ENCODE measurements at regions not wholly inside any gene's neighbourhood (a gene's known extent, or its start where the extent isn't known, plus 50 kb on each side); places are given as distances from the start of the nearest gene placed in this dataset.

DNA sequence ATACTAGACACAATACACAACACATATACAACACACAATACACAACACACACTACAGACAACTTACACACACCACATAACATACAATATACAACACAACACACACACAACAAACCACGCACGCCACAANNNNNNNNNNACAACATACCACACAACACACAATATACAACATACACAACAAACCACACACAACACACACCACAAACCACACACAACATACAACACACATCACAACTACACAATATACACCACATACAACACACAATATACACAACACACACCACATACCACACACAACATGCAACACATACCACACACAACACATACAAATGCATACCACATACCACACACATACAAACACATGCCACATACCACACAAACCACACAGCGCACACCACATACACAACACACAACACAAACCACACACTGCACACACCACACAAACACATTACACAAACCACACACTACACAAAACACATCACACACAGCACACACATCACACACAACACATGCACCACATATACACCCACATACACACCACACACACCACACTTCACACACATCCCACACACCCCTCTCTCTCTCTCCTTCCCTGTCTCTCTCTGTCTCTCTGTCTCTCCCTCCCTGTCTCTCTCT lies 108.3 kb downstream of the ETS2 start:
- peaks cover 34% of the 10 kb centered on the region for H3K4me1 ChIP-seq (ENCODE audit: control insufficient read depth, insufficient read depth, low read length)
- H3K36me3 ChIP-seq (ENCODE audit: control insufficient read depth, insufficient read depth, low read length): no peaks in the 10 kb centered on the region
- H3K4me3 ChIP-seq (ENCODE audit: low read length): no peak overlapping the region
- WGBS (ENCODE audit: insufficient coverage, low lambda C conversion rate): no CpG with 5 or more reads among the region's 3 CpGs
- no peaks in the 10 kb centered on the region for H3K27me3 ChIP-seq (ENCODE audit: control insufficient read depth, insufficient read depth, low read length)
- peak overlapping the region; percentile 92 for H3K27ac ChIP-seq (ENCODE audit: low read length)
- DNase-seq: peak in 1 of 2 donors; percentile 67
- peaks cover 2% of the 10 kb centered on the region for H3K9me3 ChIP-seq (ENCODE audit: control insufficient read depth, low read depth, low read length)

DNA sequence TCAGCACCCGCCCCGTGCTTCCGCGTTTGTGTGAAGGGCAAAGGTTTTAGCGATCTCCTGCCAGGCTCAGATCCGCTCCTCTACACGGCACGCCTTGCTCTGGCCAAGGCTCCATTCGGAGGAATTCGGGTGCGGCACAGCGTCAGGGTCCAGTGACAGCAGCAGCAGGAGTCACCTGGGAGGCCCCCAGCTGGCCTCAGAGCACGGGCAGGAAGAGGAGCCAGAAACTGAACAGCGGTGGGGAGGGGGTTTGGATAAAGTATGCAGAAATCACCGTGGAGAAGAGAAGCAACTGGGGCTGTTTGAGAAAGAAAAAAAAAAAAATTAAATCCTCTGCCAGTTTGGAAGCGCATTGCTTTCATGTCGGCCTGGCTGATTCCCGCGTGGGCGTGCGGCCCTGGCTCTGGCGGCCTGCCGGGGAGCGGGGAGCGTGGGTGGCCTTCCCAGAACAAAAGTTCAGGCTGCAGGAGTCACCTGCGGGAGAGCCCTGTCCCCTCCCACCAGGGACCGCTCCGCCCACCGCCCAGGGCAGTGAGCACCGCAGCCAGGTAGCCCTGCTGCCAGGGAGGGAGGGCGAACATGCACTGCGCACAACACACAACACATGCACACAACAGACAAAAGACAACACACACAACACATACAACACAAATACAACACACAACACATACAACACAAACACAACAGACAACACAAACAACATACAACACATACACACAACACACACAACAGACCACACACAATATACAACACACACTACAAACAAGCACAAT lies 107.6 kb downstream of the ETS2 start:
- peak overlapping the region; percentile 92 for H3K27ac ChIP-seq (ENCODE audit: low read length)
- H3K27me3 ChIP-seq (ENCODE audit: control insufficient read depth, insufficient read depth, low read length): no peaks in the 10 kb centered on the region
- H3K4me1 ChIP-seq (ENCODE audit: control insufficient read depth, insufficient read depth, low read length): peaks cover 27% of the 10 kb centered on the region
- DNase-seq: peak; percentile 96 to 97
- WGBS (ENCODE audit: insufficient coverage, low lambda C conversion rate): 0% methylated on average over 3 of the region's 32 CpGs
- peak overlapping the region; percentile 14 for H3K4me3 ChIP-seq (ENCODE audit: low read length)
- H3K36me3 ChIP-seq (ENCODE audit: control insufficient read depth, insufficient read depth, low read length): no peaks in the 10 kb centered on the region
- peaks cover 2% of the 10 kb centered on the region for H3K9me3 ChIP-seq (ENCODE audit: control insufficient read depth, low read depth, low read length)

GRCh38 chr21:38912789-38913119 lies 107.0 kb downstream of the ETS2 start:
- peaks cover 2% of the 10 kb centered on the region for H3K9me3 ChIP-seq (ENCODE audit: control insufficient read depth, low read depth, low read length)
- H3K4me3 ChIP-seq (ENCODE audit: low read length): peak overlapping the region; percentile 14
- no CpG with 5 or more reads among the region's 6 CpGs for WGBS (ENCODE audit: insufficient coverage, low lambda C conversion rate)
- peaks cover 25% of the 10 kb centered on the region for H3K4me1 ChIP-seq (ENCODE audit: control insufficient read depth, insufficient read depth, low read length)
- H3K36me3 ChIP-seq (ENCODE audit: control insufficient read depth, insufficient read depth, low read length): no peaks in the 10 kb centered on the region
- H3K27me3 ChIP-seq (ENCODE audit: control insufficient read depth, insufficient read depth, low read length): no peaks in the 10 kb centered on the region
- H3K27ac ChIP-seq (ENCODE audit: low read length): peak overlapping the region; percentile 92
- no peak for DNase-seq

- DNase-seq: no peak
- no peak overlapping the region for H3K4me3 ChIP-seq (ENCODE audit: low read length)
- 100% methylated on average over 1 of the region's 7 CpGs for WGBS (ENCODE audit: insufficient coverage, low lambda C conversion rate)
- no peaks in the 10 kb centered on the region for H3K27me3 ChIP-seq (ENCODE audit: control insufficient read depth, insufficient read depth, low read length)
- no peaks in the 10 kb centered on the region for H3K36me3 ChIP-seq (ENCODE audit: control insufficient read depth, insufficient read depth, low read length)
- peak overlapping the region; percentile 27 for H3K27ac ChIP-seq (ENCODE audit: low read length)
- H3K9me3 ChIP-seq (ENCODE audit: control insufficient read depth, low read depth, low read length): peaks cover 2% of the 10 kb centered on the region
- H3K4me1 ChIP-seq (ENCODE audit: control insufficient read depth, insufficient read depth, low read length): peaks cover 28% of the 10 kb centered on the region
Observed at GRCh38 chr21:38912102-38912629, 106.4 kb downstream of the ETS2 start.

DNA sequence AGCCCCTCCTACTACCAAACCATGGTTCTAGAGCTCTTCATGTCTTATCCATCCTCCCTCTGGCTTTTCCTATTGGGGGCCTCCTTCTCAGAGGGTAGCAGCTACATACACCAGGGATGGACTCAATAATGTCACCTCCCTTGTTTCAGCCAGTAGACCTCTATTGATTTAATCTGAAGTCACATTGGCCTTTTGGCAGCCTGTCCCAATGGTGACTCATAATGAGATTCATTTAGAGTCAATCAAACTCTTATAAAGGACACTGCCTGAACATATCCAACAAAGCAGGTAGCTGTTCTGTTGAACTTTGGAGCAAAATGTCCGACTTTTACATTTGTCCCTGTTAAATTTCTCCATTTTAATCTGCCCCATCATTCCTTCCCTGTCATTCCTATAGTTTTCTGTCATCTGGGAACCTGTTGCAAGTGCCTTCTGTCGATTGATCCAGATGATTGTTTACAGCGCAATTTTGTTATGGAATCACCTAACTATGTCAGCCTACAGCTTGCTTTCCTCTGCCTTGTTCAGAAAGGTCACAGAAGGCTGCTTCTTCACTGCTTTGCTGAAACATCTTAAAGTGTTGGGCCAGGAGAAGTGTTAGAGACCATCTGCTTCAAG lies 105.9 kb downstream of the ETS2 start:
- H3K27ac ChIP-seq (ENCODE audit: low read length): no peak overlapping the region
- no peaks in the 10 kb centered on the region for H3K27me3 ChIP-seq (ENCODE audit: control insufficient read depth, insufficient read depth, low read length)
- H3K9me3 ChIP-seq (ENCODE audit: control insufficient read depth, low read depth, low read length): peaks cover 2% of the 10 kb centered on the region
- WGBS (ENCODE audit: insufficient coverage, low lambda C conversion rate): no CpG with 5 or more reads among the region's 3 CpGs
- no peak overlapping the region for H3K4me3 ChIP-seq (ENCODE audit: low read length)
- H3K36me3 ChIP-seq (ENCODE audit: control insufficient read depth, insufficient read depth, low read length): no peaks in the 10 kb centered on the region
- peak in 1 of 2 donors; percentile 2 for DNase-seq
- H3K4me1 ChIP-seq (ENCODE audit: control insufficient read depth, insufficient read depth, low read length): peaks cover 32% of the 10 kb centered on the region

- Histone ChIP-seq H3K27ac (ENCODE audit: low read length) (no peak overlapping the region), H3K27me3 (ENCODE audit: control insufficient read depth, insufficient read depth, low read length) (no peaks in the 10 kb centered on the region), H3K4me3 (ENCODE audit: low read length) (no peak overlapping the region), H3K36me3 (ENCODE audit: control insufficient read depth, insufficient read depth, low read length) (no peaks in the 10 kb centered on the region), H3K9me3 (ENCODE audit: control insufficient read depth, low read depth, low read length) (peaks cover 2% of the 10 kb centered on the region), H3K4me1 (ENCODE audit: control insufficient read depth, insufficient read depth, low read length) (peaks cover 34% of the 10 kb centered on the region)
- DNase-seq: no peak
- no CpG with 5 or more reads among the region's 9 CpGs for WGBS (ENCODE audit: insufficient coverage, low lambda C conversion rate)
Observed at GRCh38 chr21:38910390-38911067, 104.8 kb downstream of the ETS2 start.

- Histone ChIP-seq H3K27me3 (ENCODE audit: control insufficient read depth, insufficient read depth, low read length) (no peaks in the 10 kb centered on the region), H3K4me3 (ENCODE audit: low read length) (no peak overlapping the region), H3K9me3 (ENCODE audit: control insufficient read depth, low read depth, low read length) (peaks cover 2% of the 10 kb centered on the region), H3K27ac (ENCODE audit: low read length) (no peak overlapping the region), H3K4me1 (ENCODE audit: control insufficient read depth, insufficient read depth, low read length) (peaks cover 29% of the 10 kb centered on the region), H3K36me3 (ENCODE audit: control insufficient read depth, insufficient read depth, low read length) (no peaks in the 10 kb centered on the region)
- no CpG with 5 or more reads among the region's 7 CpGs for WGBS (ENCODE audit: insufficient coverage, low lambda C conversion rate)
- no peak for DNase-seq
Observed at GRCh38 chr21:38909929-38910328, 104.2 kb downstream of the ETS2 start.

DNA sequence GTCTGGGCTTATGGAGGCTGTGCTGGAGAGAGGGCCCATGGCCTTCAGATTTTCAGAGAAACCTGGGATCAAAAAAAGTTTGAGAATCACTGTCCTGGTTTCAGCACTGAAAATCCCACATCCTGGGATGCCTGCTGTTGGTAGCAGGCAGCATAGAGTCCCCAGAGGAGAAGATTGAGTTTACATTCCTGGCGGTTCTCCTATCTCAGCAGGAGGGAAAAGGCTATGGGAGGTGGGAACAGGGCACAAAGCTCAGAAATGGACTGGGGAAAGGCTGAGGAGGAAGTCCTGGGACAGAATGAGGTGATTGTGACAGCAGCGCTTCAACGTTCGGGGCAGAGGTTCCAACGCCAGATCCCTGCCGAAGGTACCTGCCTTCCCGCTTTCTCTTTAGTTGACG lies 103.4 kb downstream of the ETS2 start:
- Histone ChIP-seq H3K27ac (ENCODE audit: low read length) (no peak overlapping the region), H3K27me3 (ENCODE audit: control insufficient read depth, insufficient read depth, low read length) (no peaks in the 10 kb centered on the region), H3K4me1 (ENCODE audit: control insufficient read depth, insufficient read depth, low read length) (peaks cover 21% of the 10 kb centered on the region), H3K9me3 (ENCODE audit: control insufficient read depth, low read depth, low read length) (peaks cover 2% of the 10 kb centered on the region), H3K36me3 (ENCODE audit: control insufficient read depth, insufficient read depth, low read length) (no peaks in the 10 kb centered on the region), H3K4me3 (ENCODE audit: low read length) (no peak overlapping the region)
- no CpG with 5 or more reads among the region's 8 CpGs for WGBS (ENCODE audit: insufficient coverage, low lambda C conversion rate)
- no peak for DNase-seq

DNA sequence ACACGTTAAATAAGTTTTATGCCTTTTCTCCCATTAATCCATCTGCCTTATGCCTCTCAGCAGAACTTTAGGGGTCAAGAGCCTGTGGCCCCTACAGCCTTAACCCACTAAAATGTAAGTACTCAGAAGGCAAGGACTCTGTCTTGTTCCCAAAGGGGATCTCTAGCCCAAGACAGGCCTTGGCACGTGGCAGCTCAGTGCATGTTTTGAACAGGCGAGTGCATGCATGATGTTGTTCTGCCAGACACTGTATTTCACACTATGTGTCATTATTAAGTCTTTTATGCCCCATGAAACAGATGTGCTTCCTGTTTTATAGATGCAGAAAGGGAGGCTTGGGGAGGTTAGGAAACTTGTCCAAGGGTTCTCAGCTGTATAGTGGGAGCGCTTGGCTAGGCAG lies 102.8 kb downstream of the ETS2 start:
- no CpG with 5 or more reads among the region's 4 CpGs for WGBS (ENCODE audit: insufficient coverage, low lambda C conversion rate)
- H3K4me1 ChIP-seq (ENCODE audit: control insufficient read depth, insufficient read depth, low read length): peaks cover 18% of the 10 kb centered on the region

GRCh38 chr21:38905752-38906151 lies 100.0 kb downstream of the ETS2 start:
- H3K36me3 ChIP-seq (ENCODE audit: control insufficient read depth, insufficient read depth, low read length): no peaks in the 10 kb centered on the region
- WGBS (ENCODE audit: insufficient coverage, low lambda C conversion rate): no CpG with 5 or more reads among the region's 8 CpGs
- H3K9me3 ChIP-seq (ENCODE audit: control insufficient read depth, low read depth, low read length): no peaks in the 10 kb centered on the region
- H3K4me1 ChIP-seq (ENCODE audit: control insufficient read depth, insufficient read depth, low read length): peaks cover 11% of the 10 kb centered on the region
- no peak overlapping the region for H3K4me3 ChIP-seq (ENCODE audit: low read length)
- H3K27me3 ChIP-seq (ENCODE audit: control insufficient read depth, insufficient read depth, low read length): no peaks in the 10 kb centered on the region
- no peak overlapping the region for H3K27ac ChIP-seq (ENCODE audit: low read length)
- DNase-seq: no peak

More for the DNA sequence above, 102.8 kb downstream of the ETS2 start:
- no peak for DNase-seq
- Histone ChIP-seq H3K27me3 (ENCODE audit: control insufficient read depth, insufficient read depth, low read length) (no peaks in the 10 kb centered on the region), H3K4me3 (ENCODE audit: low read length) (no peak overlapping the region), H3K27ac (ENCODE audit: low read length) (no peak overlapping the region), H3K36me3 (ENCODE audit: control insufficient read depth, insufficient read depth, low read length) (no peaks in the 10 kb centered on the region), H3K9me3 (ENCODE audit: control insufficient read depth, low read depth, low read length) (peaks cover 2% of the 10 kb centered on the region)

All from large intestine (tissue), 3 donors.